Panc1 (cell line): ENCODE measurements at regions not wholly inside any gene's neighbourhood (a gene's known extent, or its start where the extent isn't known, plus 50 kb on each side); places are given as distances from the start of the nearest gene placed in this dataset.

Experiments
- CTCF ChIP-seq: fragments of 450-650 bp; IDR thresholded peaks from 2 replicates; pipeline ENCODE4 v1.5.1; 2017; ENCODE audit warnings: mild to moderate bottlenecking
- POLR2AphosphoS5 ChIP-seq: IDR thresholded peaks from 2 replicates; pipeline ENCODE4 v1.6.1; 2012; ENCODE audit warnings: mild to moderate bottlenecking, low read depth, low read length, moderate library complexity
- SIN3A ChIP-seq: IDR thresholded peaks from 2 replicates; pipeline ENCODE4 v1.6.1; 2012; ENCODE audit warnings: low read depth, mild to moderate bottlenecking, low read length, moderate library complexity, borderline replicate concordance; ENCODE audit not compliant: insufficient read depth

- TF ChIP-seq SIN3A (no peak), CTCF (no peak), POLR2AphosphoS5 (no peak)
These were observed 262.0 kb downstream of the HIVEP2 start for GRCh38 chr6:142682985-142683384.
